Fibroblast of pulmonary artery (primary cell): ENCODE measurements at regions not wholly inside any gene's neighbourhood (a gene's known extent, or its start where the extent isn't known, plus 50 kb on each side); places are given as distances from the start of the nearest gene placed in this dataset.

ENCODE experiments used
- DNase-seq: peaks from one replicate; pipeline ENCODE4 v3.0.0-alpha.2; 2010; ENCODE audit warnings: low read depth
- H3K4me3 ChIP-seq: replicated peaks from 2 replicates; pipeline ENCODE4 v1.5.1; 2011; ENCODE audit warnings: low read depth, mild to moderate bottlenecking, control low read depth, low read length, moderate library complexity
- TF ChIP-seq, protein P1 (sequence below): IDR thresholded peaks from 2 replicates; pipeline ENCODE4 v1.5.1; 2011; ENCODE audit warnings: mild to moderate bottlenecking, control low read depth, low read length, inconsistent platforms; ENCODE audit errors: missing control alignments

DNA sequence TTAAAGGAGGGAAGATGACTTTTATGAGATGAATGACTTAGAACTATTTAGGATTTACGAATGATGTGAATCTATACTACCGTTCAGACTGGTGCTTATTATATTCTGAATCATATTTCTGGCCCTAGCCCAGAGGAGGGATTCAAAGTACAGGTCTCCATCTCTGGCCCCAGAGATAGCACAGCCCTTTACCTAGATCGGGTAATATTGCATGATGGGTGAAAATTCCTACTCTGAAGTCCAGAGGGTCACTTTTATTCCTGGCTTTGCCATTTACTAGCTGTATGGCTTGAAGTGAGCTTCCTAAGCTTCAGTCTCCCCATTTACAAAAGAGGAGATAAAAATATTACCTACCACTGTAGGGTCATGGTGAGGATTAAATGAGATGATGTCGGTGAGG is 135.8 kb upstream of the OSR1 start:
- DNase-seq: no peak
- TF ChIP-seq, protein P1, sequence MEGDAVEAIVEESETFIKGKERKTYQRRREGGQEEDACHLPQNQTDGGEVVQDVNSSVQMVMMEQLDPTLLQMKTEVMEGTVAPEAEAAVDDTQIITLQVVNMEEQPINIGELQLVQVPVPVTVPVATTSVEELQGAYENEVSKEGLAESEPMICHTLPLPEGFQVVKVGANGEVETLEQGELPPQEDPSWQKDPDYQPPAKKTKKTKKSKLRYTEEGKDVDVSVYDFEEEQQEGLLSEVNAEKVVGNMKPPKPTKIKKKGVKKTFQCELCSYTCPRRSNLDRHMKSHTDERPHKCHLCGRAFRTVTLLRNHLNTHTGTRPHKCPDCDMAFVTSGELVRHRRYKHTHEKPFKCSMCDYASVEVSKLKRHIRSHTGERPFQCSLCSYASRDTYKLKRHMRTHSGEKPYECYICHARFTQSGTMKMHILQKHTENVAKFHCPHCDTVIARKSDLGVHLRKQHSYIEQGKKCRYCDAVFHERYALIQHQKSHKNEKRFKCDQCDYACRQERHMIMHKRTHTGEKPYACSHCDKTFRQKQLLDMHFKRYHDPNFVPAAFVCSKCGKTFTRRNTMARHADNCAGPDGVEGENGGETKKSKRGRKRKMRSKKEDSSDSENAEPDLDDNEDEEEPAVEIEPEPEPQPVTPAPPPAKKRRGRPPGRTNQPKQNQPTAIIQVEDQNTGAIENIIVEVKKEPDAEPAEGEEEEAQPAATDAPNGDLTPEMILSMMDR: no peak
- H3K4me3 ChIP-seq: no peak overlapping the region

- peak; percentile 4 for DNase-seq
- no peak overlapping the region for H3K4me3 ChIP-seq
- TF ChIP-seq, protein P1: no peak
Observed at GRCh38 chr2:19491796-19492195, 133.4 kb upstream of the OSR1 start.

DNA sequence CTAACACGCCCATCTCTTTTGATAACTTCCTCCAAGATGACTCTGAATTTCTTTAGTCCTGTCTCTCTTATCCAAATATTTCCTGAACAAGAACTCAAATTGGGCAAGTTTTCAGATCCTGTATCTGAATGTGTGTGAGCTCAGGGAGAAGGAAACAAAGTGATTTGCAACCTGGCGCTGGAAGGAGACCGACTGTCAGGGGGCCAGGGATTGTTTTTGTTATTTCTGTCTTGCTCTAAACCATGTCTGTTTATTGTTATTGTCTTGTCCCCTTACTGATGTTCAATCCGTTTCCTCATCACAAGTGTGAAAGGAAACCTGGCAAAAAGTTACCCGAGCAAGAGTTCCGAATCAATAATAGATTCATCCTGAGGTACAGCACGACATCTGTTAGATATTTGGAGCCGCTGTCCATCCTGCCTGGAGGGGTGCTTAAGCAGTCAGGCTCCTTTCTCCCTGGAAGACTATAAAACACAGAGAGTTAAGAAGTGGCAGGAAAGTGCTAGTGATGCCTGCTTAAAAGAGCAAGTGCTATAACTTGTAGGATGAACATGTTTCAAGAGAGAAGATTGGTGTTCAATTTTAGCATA is 132.5 kb upstream of the OSR1 start:
- H3K4me3 ChIP-seq: no peak overlapping the region
- peak; percentile 6 for DNase-seq
- TF ChIP-seq, protein P1: no peak

- peak; percentile 68 for DNase-seq
- no peak overlapping the region for H3K4me3 ChIP-seq
- TF ChIP-seq, protein P1: no peak
Observed at GRCh38 chr2:19488009-19488691, 129.7 kb upstream of the OSR1 start.

DNA sequence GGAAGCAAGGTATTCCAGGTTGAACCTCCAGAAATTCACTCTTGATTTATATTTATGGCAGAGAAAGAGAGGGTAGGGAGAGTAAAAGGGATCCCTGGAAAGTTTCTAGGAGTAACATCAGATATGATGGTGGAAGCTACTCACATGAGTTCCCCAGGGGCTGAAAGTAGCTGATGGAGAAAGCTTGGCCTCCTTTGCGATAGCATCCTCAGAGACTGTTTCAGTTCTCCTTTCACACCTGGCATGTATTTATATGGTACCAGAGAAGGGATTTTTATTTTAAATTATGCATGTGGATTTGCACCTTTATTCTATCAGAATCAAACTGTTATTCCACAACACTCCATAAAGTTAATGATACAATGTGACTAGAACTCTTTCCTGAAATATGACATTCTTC is 126.3 kb upstream of the OSR1 start:
- DNase-seq: no peak
- H3K4me3 ChIP-seq: no peak overlapping the region
- TF ChIP-seq, protein P1: no peak

- no peak for DNase-seq
- TF ChIP-seq, protein P1: no peak
- H3K4me3 ChIP-seq: no peak overlapping the region
Observed at GRCh38 chr2:19480673-19481072, 122.2 kb upstream of the OSR1 start.

DNA sequence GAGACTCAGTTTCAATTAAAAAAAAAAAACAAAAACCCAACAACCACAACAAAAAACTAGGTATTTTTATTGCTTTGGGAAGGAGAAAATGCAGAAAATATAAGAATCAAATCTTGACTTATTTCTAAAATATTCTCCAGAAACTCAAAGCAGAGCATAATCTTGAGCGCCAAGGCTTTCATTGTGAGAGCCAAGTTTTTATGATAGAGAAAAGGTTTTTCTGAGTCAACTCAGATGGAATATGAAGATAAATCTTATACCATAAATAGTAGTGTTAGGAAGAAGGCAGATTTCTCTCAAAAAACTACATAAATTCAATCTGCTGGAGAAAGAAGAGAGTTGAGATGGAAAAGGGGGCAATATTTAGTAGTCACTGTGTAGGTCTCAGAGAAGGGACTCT is 121.2 kb upstream of the OSR1 start:
- no peak for DNase-seq

More for the DNA sequence above, 121.2 kb upstream of the OSR1 start:
- TF ChIP-seq, protein P1: no peak
- no peak overlapping the region for H3K4me3 ChIP-seq
